Sigmoid colon (tissue), 6 donors: ENCODE measurements at regions not wholly inside any gene's neighbourhood (a gene's known extent, or its start where the extent isn't known, plus 50 kb on each side); places are given as distances from the start of the nearest gene placed in this dataset.

Experiments used
- DNase-seq: peaks from one replicate; pipeline ENCODE4 v3.0.0-alpha.2; 2019
- H3K27ac ChIP-seq, 4 donors: fragments of 200-600 bp; sonication (generic); one replicate each; pipeline ENCODE4 v1.5.1; 2016 to 2019; ENCODE audit warnings: mild to moderate bottlenecking in 1 of 4
- H3K27me3 ChIP-seq, 3 donors: fragments of 200-600 bp; sonication (generic); one replicate each; pipeline ENCODE4 v1.5.1; 2019; ENCODE audit warnings: mild to moderate bottlenecking in 1 of 3
- H3K36me3 ChIP-seq, 4 donors: fragments of 200-600 bp; sonication (generic); one replicate each; pipeline ENCODE4 v1.5.1; 2016 to 2019
- H3K4me1 ChIP-seq, 4 donors: fragments of 200-600 bp; sonication (generic); one replicate each; pipeline ENCODE4 v1.5.1; 2017 to 2019
- H3K4me3 ChIP-seq, 4 donors: fragments of 200-600 bp; sonication (generic); one replicate each; pipeline ENCODE4 v1.5.1; 2017 to 2019; ENCODE audit warnings: mild to moderate bottlenecking in 2 of 4, moderate library complexity in 1 of 4
- H3K9me3 ChIP-seq, 4 donors: fragments of 200-600 bp in 3 of 4; sonication (generic) in 3 of 4; one replicate each; pipeline versions ENCODE4 v1.5.1 to v1.6.1; 2013 to 2019
- EP300 ChIP-seq, 4 donors: sonication (generic); formaldehyde crosslinking; IDR thresholded peaks; one replicate each; pipeline ENCODE4 v1.6.1; 2017; ENCODE audit warnings: antibody characterized with exemption in 4 of 4
- POLR2A ChIP-seq, 2 donors: fragments of 450-650 bp; IDR thresholded peaks; one replicate each; pipeline ENCODE4 v1.6.1; 2016; ENCODE audit warnings: antibody characterized with exemption in 2 of 2, mild to moderate bottlenecking in 2 of 2, moderate library complexity in 2 of 2
- POLR2AphosphoS5 ChIP-seq, 4 donors: sonication (generic); formaldehyde crosslinking; IDR thresholded peaks; one replicate each; pipeline ENCODE4 v1.6.1; 2017; ENCODE audit warnings: antibody characterized with exemption in 4 of 4
- WGBS, 2 donors: extraction: QIAGEN DNeasy Blood & Tissue Kit; methylation state at CpG; one replicate each; pipeline ENCODE4 v1.1.7; 2013; 5-methylcytosine and 5-hydroxymethylcytosine counted together
- intact Hi-C: fragments of 100-400 bp; cut with DNase I; formaldehyde crosslinking; loops from one replicate; pipeline ENCODE4 v1.15.1; 2023
- TF ChIP-seq, protein P1 (sequence below), 4 experiments: fragments of 450-650 bp in 3 of 4; fragments of 200-600 bp in 1 of 4; IDR thresholded peaks; one replicate each; pipeline ENCODE4 v1.5.1; 2016 to 2019; ENCODE audit warnings: antibody characterized with exemption in 4 of 4, mild to moderate bottlenecking in 3 of 4, moderate library complexity in 2 of 4
- donor health status: healthy with polysubstance abuse.
- donor health status: healthy.

DNA sequence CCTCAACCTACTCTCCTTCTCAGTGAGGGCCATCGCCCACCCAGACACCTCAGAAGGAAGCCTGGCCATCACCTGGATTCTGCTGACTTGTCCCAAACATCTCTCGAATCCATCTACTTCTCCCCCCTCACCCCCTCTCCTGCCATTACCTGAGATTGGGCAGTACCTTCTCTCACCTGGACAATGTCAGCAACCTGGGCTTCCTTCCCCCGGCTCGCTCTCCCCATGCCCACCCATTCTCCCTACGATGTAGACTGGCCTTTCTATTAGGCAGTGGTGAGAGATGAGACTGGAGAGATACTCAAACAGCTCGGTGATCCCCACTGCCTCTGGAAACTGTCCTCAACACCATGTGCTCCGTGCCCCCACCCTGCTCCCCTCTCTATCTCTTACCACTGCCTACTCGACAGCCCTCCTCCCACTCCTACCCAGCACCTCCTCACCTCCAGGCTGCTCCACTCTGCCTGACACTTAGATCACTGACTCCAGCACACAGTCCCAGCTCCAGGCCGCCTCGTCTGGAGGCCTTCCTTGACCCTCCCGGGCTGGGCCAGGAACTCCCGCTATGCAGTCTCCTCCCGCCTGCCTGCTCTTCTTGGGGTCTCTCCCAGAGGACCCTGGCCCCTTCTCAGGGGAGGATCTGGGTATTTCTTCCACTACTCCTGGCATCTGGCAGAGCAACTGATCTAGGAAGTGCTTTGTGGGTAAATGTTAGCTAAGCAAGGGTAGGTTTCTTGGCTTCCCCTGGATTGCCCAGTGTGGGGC is 235.8 kb upstream of the NLRP1 start:
- Histone ChIP-seq H3K27ac (no peak overlapping the region), H3K9me3 (no peaks in the 10 kb centered on the region), H3K27me3 (peaks cover 0 to 7% (median 4%) of the 10 kb centered on the region in 3 donors), H3K4me1 (no peaks in the 10 kb centered on the region), H3K4me3 (no peak overlapping the region), H3K36me3 (no peaks in the 10 kb centered on the region)
- TF ChIP-seq POLR2A (IDR thresholded peaks at IDR 0.05) (no peak), POLR2AphosphoS5 (IDR thresholded peaks at IDR 0.05) (no peak), EP300 (IDR thresholded peaks at IDR 0.05) (no peak)
- TF ChIP-seq, protein P1, sequence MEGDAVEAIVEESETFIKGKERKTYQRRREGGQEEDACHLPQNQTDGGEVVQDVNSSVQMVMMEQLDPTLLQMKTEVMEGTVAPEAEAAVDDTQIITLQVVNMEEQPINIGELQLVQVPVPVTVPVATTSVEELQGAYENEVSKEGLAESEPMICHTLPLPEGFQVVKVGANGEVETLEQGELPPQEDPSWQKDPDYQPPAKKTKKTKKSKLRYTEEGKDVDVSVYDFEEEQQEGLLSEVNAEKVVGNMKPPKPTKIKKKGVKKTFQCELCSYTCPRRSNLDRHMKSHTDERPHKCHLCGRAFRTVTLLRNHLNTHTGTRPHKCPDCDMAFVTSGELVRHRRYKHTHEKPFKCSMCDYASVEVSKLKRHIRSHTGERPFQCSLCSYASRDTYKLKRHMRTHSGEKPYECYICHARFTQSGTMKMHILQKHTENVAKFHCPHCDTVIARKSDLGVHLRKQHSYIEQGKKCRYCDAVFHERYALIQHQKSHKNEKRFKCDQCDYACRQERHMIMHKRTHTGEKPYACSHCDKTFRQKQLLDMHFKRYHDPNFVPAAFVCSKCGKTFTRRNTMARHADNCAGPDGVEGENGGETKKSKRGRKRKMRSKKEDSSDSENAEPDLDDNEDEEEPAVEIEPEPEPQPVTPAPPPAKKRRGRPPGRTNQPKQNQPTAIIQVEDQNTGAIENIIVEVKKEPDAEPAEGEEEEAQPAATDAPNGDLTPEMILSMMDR (IDR thresholded peaks at IDR 0.05) = no peak
- DNase-seq = no peak
- intact Hi-C loops = no loop called here
- WGBS, 2 donors = 82 to 83% methylated on average over 13 of the region's 13 CpGs

DNA sequence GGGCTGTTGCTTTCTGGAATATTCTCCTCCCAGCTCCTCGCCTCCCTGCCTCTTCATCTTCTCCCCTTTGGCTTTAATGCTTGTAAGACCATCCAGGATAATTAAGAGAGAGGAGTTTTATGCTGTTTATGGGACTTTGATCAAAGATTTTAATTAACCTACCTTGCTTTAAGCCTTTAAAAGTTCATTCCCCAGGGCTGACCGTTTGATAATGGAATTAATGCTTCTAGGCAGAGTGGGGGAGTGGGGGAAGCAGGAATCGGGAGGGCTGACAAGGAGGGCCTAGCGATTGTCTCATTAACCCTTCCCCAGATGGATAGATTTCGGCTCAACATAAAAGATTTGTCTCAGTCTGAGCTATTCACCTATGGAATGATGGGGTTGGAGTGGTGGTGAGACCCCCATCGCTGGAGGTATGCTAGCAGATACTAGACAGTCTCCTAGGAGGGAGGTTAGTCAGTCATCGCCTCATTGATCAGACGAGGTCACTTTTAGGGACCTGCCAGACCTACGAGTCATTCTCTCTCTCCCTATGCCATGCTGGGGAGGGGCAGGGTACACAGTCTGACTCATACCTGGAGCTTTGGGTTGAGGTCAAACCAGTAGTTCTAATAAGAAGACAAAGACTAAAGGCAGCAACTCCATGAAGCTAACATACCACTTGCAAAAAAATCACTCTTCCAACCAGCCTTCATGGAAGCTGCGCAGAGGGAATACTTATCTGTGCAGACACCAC is 236.6 kb upstream of the NLRP1 start:
- Histone ChIP-seq H3K27me3 (peaks cover 0 to 7% (median 4%) of the 10 kb centered on the region in 3 donors), H3K36me3 (no peaks in the 10 kb centered on the region), H3K27ac (no peak overlapping the region), H3K4me1 (no peaks in the 10 kb centered on the region), H3K4me3 (no peak overlapping the region), H3K9me3 (no peaks in the 10 kb centered on the region)
- no peak for DNase-seq
- intact Hi-C loops = no loop called here
- no peak for TF ChIP-seq EP300 (IDR thresholded peaks at IDR 0.05)
- TF ChIP-seq POLR2A (IDR thresholded peaks at IDR 0.05) = no peak
- TF ChIP-seq, protein P1 (IDR thresholded peaks at IDR 0.05) = no peak
- no peak for TF ChIP-seq POLR2AphosphoS5 (IDR thresholded peaks at IDR 0.05)
- 62 to 71% methylated on average over 10 of the region's 10 CpGs for WGBS, 2 donors

DNA sequence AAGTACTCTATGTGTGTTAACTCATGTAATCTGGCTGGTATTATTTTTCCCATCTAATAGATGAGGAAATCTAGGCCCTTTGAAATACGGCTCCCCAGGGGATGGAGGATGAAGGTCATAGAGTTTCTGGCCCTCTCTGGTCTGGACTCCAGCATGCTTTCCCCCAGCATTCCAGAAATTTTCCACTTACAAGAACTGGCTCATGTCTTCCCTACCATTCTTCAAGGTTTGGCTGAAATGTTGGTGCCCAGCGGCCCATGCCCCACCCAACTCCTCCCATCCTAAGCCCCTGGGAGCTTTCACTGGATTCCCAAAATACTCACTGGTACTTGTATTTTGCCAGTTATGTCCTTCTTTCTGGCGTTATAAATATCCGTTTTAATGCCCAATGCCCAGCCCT is 237.5 kb upstream of the NLRP1 start:
- Histone ChIP-seq H3K4me1 (no peaks in the 10 kb centered on the region), H3K27me3 (peaks cover 0 to 4% (median 4%) of the 10 kb centered on the region in 3 donors), H3K4me3 (no peak overlapping the region), H3K36me3 (no peaks in the 10 kb centered on the region), H3K27ac (no peak overlapping the region), H3K9me3 (no peaks in the 10 kb centered on the region)
- intact Hi-C loops = no loop called here
- TF ChIP-seq, protein P1 (IDR thresholded peaks at IDR 0.05) = no peak
- TF ChIP-seq EP300 (IDR thresholded peaks at IDR 0.05) (no peak), POLR2AphosphoS5 (IDR thresholded peaks at IDR 0.05) (no peak), POLR2A (IDR thresholded peaks at IDR 0.05) (no peak)
- DNase-seq = no peak
- 78 to 83% methylated on average over 4 of the region's 4 CpGs for WGBS, 2 donors

DNA sequence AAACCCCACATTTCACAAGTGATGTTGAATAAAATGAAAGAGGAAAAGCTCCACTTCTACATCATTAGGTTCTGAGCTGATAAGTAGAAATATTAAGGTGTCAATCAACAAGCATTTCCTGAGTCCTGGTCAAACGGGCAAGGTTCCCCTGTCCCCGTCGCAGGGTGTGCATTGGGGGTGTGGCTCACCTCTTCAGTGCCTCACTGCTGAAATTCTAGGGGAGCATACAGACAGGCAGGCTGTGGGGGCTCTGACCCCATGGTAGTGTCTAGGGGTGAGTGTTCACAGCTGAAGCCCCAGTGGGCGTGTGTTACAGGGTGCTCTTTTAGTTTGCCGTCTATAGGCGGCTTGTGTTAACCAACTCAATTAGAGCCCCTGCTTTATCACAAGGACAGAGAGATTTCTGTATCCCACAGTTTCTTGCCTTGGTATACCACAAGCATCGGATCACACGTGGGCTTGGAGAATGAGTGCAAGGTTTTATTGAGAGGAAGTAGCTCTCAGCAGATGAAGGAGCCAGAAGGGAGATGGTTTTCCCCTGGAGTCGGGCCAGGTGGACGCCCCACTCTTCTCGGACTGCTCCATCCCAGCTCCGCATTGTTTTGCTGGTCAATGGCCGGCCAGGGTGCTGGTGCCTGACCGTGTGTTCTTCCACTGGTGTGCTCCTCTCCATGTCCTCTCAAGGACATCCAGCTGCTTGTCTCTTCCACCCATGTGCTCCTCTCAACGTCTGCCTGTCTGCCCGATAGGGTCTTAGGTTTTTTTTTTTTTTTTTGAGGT is 238.2 kb upstream of the NLRP1 start:
- peaks cover 0 to 2% (median 0%) of the 10 kb centered on the region in 4 donors for H3K9me3 ChIP-seq
- H3K27me3 ChIP-seq = peaks cover 0 to 4% (median 3%) of the 10 kb centered on the region in 3 donors
- no peak for TF ChIP-seq POLR2AphosphoS5 (IDR thresholded peaks at IDR 0.05)
- TF ChIP-seq, protein P1 (IDR thresholded peaks at IDR 0.05) = no peak
- H3K4me3 ChIP-seq = no peak overlapping the region
- DNase-seq = no peak
- 77 to 78% methylated on average over 16 of the region's 16 CpGs for WGBS, 2 donors
- intact Hi-C loops = no loop called here
- H3K4me1 ChIP-seq = no peaks in the 10 kb centered on the region
- H3K36me3 ChIP-seq = no peaks in the 10 kb centered on the region
- no peak overlapping the region for H3K27ac ChIP-seq
